Embryonic facial prominence (tissue), 1 donor: ENCODE measurements at regions not wholly inside any gene's neighbourhood (a gene's known extent, or its start where the extent isn't known, plus 50 kb on each side); places are given as distances from the start of the nearest gene placed in this dataset.
"Not testable (repeated sequence)": the region's sequence is repeated elsewhere in the genome, so short reads cannot be mapped to it uniquely, and the experiment has no call there.

Source experiments
- DNase-seq: peaks from one replicate; pipeline ENCODE4 v3.0.0-alpha.2; 2016; ENCODE audit errors: extremely low spot score

DNA sequence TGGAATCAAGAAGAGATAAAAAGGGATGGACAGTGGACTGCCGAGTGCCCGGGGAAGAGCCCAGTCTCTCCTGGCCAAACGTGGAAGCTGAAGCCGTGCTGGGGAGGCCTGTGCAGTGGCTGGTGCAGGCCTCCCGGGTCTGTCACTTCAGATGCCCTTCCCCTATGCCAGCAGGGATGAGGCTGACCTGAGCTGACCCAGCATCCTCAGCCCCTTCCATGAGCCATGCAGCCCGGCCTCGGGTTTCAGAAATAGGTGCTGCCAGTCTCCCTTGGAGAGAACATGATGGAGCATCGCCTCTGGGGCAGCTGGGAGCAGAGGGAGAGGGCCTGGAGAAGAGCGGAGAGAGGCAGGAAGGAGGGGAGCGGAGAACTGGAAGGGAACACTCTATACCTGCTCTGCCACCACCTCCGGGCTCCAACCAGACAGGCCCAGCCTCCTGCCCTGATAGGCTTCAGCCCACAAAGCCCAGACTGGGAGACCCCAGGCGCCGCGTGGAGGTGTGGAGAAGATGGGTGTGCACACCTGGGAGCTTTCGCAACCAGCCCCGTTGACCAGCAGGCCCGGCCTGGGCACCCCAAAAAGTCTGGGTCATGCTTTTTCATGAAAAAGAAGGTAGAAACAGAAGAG is 68.6 kb upstream of the PPP2R2D start:
- no peak for DNase-seq

DNA sequence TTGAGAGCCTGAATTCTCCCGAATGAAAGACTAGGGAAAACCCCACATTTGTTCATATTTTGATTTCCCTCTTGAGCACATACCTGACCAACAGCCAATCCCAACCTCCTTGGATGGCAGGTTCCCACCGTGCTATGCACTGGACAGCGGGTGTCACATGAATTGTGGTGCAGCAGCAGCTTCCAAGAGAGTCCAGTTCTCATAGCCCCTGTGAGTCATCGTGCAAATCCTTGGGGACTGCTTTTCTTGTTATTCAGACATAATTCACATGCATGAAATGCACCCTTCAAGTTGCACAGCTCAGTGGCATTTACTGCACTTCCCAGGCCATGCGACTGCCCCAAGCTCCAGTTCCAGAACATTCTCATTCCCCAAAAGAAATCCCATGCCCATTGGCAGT is 67.8 kb upstream of the PPP2R2D start:
- DNase-seq: no peak

DNA sequence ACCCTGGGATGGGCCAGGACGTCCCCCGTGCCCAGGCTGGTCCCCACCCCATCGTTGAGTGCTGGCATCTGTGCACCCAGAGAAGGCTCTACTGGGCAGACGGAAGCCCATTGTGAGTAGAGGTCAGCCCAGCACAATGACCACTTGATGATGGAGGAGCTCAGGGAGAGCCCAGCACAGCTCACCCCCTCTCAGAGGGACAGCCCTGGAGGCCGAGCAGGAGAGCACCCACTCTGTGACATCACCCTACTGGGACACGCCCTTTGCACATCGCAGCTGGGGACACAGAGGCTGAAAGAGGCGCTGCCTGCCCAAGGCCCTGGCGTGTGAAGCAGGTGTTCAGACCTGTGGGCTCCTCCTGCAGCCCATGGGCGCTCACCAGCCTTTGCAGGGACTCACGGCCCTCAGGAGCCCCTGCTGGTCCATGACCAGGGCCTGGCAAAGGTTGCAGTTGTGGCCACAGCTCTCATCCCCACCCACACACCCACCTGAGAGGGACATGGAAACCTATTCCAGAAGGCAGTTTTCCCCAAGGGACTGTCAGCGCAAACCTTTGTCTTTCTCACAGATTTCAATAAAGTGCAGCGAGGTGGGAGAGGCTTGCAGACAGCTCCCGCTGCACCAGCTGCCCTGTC is 67.2 kb upstream of the PPP2R2D start:
- DNase-seq: no peak

DNA sequence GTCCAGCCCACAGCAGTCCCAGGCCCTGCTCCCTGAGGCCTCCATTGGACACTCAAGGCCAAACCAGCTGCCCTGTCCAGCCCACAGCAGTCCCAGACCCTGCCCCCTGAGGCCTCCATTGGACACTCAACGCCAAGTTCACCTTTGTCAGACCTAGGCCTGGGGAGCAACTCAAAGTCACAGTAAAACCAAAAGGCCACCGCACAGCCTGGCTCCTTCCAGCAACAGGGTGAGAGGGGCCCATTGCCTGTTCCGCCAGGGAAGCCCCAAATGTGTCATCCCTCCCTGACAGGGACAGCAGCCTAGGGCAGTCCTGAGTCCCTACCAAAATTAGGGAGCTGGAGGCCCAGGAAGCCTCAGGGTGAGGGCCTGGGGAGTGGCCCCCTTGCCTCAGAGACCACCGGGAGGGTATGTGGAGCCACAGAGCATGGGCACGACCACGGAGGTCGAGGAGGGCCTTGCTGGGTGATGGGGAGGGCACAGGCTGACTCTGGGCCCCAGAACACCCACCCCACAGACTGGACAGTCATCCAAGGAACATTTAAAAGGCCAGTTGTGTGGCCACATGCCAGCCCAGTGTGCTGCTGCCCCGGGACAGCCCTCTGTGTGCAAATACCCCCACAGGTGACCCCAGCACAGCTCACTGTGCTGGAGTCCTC is 66.5 kb upstream of the PPP2R2D start:
- DNase-seq: no peak

DNA sequence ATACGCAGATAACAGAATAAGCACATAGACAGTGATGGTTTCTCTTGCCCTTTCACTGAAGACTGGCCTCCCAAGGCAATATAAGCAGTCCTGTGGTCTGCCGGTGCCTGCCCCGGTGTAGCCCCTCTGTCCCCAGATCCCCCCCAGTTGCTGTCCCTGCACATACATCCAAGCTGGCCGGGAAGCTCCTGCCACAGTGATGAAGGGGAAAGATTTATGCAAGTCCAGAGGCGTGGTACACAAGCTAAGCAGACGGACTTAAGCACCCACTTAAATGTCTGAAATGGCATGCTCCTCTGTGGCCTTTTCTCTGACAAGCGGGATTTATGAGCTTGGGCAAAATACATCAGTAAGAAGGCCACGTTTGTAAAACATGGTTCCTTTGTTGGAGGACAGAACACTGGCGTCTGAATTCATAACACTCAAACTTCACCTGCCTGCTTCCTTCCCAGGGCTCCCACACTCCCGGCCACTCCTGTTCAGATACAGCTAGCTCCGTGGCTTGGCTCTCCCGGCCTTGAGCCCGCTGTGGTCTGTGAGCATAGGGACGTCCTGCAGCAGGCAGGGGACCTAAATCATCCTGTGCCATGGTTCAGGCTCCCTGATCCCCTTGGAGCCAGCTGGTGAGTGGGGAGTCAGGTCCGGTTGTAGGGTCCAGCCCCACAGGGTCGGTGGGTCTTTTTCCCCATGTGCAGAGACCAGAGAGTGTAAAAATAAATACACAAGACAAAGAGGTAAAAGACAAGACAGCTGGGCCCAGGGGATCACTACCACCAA is 61.7 kb upstream of the PPP2R2D start:
- no peak for DNase-seq

DNA sequence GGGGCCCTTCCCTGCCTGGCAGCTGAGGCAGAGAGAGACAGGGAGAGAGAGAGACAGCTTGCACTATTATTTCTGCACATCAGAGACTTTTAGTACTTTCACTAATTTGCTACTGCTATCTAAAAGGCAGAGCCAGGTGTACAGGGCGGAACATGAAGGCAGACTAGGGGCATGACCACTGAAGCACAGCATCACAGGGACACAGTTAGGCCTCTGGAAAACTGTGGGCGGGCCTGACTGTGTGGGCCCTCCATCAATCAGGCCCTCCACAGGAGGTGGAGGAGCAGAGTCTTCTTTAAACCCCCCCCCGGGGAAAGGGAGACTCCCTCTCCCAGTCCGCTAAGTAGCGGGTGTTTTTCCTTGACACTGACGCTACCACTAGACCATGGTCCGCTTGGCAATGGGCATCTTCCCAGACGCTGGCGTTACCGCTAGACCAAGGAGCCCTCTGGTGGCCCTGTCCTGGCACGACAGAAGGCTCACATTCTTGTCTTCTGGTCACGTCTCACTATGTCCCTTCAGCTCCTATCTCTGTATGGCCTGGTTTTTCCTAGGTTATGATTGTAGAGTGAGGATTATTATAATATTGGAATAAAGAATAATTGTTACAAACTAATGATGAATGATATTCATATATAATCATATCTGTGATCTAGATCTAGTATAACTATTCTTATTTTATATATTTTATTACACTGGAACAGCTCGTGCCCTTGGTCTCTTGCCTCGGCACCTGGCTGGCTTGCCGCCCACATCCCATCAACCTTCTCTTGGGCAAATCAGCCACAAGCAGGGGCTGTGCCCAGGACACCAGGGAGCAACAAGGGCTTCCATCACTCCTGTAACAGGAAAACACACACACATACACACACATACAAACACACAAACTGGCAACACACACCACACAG is 60.7 kb upstream of the PPP2R2D start:
- DNase-seq: not testable (repeated sequence)

DNA sequence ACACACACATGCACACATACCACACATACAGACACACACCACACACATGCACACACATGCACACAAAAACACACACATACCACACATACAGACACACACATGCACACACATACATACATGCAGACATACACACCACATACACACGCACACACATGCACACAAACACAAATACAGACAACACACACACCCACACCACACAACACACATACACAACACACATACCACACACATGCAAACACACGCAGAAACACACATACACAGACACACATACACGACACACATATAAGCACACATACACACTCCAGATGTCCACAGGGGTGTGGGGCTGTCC is 60.1 kb upstream of the PPP2R2D start:
- DNase-seq: no peak

DNA sequence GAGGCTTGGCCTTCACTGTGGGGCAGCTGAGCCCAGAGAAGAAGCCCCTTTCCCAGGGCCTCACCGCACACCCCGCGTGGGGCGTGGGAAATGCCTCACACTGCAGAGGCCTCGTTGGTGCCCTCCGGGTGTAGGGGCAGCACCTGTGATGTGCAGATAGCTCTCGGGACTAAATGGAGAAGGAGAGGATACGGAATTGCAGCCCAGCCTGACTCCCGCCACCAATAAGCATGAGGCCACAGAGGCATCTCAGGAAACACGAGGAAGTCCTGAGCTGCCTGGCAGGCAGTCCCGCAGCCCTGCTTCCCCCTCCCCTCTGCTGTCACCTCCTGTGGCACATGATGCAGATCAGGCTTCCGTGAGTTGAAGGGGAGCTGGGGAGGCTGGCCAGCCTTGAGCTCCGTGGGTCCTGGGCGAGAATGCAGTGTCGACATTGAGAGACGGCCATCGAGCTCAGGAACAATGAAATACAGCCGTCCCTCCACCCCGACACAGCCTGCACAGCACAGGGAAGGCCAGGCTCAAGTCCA is 59.6 kb upstream of the PPP2R2D start:
- DNase-seq: no peak

DNA sequence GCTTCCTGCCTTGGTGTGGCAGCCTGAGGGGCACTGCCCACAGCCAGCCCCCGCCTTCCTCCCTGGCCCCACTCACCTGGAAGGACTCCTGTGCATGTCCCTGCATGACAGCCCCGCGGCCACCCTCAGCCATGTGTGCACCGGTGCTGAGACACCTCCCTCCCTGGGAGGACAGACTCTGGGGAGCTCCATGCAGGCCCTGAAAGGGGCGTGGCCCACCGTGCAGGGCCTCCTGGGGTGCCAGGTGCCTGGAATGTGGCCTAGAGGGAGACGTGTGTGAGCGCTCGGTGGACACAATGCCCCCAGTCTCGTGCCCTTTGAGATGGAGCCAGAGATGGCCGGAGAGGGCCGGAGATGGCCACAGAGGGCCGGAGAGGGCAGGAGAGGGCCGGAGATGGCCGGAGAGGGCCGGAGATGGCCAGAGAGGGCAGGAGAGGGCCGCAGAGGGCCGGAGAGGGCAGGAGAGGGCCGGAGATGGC is 59.1 kb upstream of the PPP2R2D start:
- DNase-seq: no peak

DNA sequence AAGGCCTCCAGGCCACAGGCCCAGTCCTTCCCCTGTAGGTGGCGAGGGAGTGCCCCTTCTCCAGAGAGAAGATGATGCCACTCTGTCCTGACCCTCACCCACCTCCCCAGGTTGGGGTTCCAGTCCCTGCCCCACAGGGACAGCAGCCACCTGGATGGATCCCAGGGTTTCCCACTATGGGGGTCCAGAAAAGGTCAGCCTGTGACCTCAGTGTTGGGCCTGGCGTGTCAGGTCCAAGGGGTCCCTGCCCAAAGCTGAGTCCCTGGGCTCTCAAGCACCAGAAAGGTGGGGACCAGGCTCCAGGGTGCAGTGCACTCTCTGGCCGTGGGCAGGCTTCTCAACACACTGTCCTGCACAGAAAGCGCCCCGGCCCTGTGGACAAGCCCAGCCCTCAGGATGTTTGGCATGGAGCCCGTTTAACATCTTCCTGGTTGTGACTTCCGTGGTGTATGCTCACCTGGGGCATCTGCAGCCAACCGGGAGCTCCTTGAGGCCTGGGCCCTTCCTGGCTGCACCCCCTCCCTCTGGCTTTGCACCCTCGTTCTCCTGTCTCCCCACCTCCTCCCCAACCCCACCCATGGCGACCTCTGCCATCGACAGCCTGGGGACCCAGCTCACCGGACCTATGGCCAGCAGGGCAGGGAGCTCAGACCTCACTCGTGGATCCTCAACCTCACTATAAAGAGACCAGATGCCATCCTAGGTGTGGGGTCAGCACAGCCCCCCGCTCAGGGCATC is 58.3 kb upstream of the PPP2R2D start:
- DNase-seq: no peak

DNA sequence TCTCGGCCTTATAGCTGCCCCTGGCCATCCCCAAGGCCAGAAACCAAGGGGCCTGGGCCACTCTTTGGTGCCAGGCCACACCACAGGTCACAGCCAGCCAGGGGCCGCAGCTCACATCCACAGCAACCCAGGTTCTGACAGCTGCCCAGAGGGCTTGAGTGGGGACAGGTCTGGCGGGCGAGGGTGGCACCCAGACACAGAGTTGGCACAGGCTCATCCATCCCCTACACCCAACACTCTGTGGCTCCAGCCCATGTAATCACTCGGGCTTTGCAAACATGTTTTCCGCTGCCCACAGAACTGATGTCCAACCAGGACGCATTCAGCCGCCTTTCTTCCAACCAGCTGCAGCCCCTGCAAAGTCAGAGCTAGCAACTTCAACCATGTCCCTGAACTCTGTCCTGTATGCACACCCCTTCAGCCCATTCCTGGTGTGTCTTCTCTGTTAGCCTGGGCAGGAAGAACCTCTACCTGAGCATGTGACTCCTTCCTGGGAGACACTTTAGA is 57.7 kb upstream of the PPP2R2D start:
- DNase-seq: no peak

DNA sequence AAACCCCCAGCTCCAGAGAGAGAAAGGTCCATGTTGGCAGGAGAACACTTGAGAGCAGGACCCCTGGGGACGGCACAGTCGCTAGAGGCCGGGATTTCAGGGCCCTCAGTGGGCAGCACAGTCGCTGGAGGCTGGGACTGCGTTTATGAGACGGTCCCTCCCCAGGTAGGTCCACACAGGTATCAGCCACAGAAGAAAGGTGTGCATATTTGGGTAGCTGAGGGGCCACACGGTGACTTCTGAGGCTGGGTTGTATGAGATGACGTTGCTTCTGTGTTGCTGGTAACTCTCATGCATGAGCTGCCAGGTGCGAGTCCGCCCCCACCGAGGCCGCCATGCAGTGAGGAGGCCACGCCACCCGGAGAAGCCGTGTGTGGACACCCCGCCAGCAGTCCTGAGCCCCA is 56.9 kb upstream of the PPP2R2D start:
- no peak for DNase-seq

DNA sequence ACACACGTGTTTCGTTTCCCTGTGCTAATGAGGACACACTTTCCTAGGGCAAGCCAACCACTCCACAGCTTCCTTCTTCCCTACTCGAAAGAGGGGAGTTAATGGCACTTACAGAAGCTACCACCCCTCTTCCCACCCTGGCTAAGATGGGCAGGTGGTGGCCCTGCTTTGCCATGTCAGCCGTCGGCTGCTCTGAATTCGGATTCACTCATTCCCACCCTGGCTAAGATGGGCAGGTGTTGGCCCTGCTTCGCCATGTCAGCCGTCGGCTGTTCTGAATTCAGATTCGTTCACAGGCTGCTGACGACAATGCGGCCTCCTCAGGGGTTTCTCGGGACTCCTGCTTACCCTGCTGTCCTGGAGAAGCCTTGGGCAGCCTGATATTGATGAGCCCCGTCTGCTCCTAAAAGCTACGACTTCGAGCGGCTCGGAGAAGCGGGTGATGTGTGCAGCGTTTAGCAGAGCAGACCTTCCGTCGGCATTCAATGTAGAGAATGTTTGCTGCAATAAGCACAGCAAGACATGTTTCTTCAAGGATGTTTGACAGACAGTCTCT is 56.2 kb upstream of the PPP2R2D start:
- no peak for DNase-seq

DNA sequence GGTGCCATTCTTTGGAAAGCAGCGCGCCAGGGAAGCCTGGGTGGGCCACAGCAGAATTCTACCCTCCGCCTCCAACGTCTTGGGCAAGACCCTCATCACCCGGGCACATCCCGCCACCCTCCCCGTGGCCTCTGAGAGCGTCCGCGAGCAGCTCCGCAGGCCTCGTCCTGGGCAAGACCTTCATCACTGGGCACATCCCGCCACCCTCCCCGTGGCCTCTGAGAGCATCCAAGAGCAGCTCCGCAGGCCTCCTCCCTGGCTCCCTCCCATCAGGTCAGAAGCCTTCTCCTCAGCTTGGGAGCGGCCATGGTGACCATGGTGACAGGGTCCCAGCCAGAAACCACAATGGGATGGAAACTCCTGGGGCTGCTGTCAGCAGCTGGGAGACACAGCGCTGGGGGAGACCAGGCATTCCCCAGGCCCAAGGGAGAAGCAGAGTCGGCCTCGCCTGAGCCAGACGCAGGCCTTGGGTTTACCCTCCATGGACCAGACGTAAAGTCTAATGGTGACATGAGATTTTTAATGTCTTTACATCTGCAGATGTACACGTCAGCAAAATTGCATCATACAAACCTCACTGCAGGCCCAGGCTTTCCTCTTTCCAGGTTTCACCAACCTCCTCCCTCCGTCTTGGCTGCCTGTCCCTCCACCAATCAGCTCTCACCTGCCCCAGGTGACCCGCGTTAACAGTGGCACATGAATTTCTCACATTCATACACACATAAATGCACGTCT is 55.1 kb upstream of the PPP2R2D start:
- no peak for DNase-seq

DNA sequence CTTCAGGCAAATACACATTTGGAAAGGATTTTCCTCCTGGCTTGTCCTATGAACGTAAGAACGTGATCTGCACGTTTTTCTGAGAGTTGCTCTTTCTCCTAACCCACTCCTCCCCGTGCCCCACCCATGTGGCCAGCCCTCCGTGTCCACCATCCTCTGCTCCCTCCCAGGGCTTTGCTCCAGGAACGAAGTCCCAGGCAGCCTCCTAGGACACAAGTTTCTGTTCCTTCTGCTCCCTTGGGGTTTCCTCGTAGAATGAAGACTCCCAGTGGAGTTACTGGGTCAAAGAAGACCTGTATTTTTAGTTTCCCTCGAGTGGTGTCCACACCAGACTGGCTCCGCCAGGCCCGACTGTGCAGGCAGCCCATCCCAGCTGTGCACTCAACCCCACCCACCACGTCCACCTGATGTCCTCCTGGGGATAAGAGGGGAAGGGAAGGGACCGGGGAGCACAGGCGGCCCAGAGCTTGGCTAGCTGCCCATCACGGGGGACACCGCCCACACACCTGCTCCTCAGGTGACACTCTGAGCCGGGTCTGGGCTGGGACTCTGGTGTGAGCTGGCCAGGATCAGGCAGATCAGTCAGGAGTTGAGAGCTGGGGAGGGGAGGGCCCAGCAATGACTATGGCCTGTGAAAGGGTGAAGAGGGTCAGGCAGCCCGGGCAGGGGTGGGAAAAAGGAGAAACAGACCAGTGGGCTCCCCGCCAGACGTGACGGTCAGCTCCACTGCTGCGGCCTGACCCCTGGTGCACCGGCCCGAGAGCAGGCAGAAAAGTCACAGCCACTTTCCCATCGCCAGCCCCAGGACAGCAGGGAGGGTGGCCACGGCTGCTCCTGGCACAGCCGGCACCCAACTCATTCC is 54.3 kb upstream of the PPP2R2D start:
- DNase-seq: no peak

DNA sequence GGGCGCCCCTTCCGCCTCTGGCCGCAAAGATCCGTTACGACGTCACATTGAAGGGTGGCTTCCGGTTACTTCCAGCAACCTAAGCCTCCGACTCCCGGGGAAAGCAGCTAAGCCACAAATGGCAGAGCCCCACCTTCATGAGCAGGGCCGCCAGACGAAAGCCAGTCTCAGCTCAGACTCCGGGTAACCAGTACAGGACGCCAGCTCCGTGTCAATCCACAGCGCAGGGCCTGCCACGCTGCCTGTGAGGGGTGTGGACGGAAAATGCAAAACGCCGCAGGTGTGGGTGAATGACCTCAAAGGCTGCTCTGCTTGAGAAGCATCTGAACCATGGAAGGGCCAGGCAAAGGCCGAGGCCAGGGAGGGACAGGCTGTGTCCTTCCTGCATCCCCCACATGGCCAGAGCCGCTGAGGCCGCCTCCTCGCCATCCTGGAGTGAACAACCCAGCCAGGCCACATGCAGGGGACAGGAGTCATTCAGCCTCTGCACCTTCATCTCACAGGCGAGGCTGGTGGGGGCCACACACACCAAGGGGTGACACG is 53.5 kb upstream of the PPP2R2D start:
- no peak for DNase-seq

DNA sequence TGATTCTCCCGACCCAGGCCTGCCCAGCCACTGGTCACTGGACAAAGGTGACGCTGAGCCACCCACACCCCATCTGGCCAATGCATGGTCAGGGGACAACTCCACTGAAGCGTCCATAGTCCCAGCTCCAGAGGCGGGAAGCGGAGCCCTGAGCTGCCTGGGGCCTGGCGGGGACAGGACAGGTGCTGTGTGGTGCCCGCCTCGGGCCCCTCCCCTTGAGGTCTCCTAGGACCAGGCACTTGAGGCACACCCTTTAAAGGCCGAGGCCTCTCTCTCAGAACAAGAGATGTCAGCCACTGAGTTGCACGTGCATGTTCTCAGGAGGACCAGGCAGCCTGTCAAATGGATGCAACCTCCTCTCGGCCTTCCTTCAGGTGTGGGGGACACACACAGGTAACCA is 52.5 kb upstream of the PPP2R2D start:
- DNase-seq: no peak
